Stomach (tissue), 4 donors: ENCODE measurements at regions not wholly inside any gene's neighbourhood (a gene's known extent, or its start where the extent isn't known, plus 50 kb on each side); places are given as distances from the start of the nearest gene placed in this dataset.

Source experiments
- CTCF ChIP-seq, 7 experiments: fragments of 450-650 bp in 4 of 7; fragments of 200-600 bp in 3 of 7; sonication (generic) in 3 of 7; IDR thresholded peaks; one replicate each; pipeline ENCODE4 v1.5.1; 2016 to 2019; ENCODE audit warnings: antibody characterized with exemption in 7 of 7, control low read depth in 2 of 7, mild to moderate bottlenecking in 1 of 7
- POLR2AphosphoS5 ChIP-seq, 3 donors: sonication (generic); formaldehyde crosslinking; IDR thresholded peaks; one replicate each; pipeline ENCODE4 v1.6.1; 2016; ENCODE audit warnings: antibody characterized with exemption in 3 of 3

- TF ChIP-seq CTCF (IDR thresholded peaks at IDR 0.05) (no peak), POLR2AphosphoS5 (IDR thresholded peaks at IDR 0.05) (no peak)
Measured at GRCh38 chr16:73365016-73365551, 317.2 kb upstream of the ZFHX3 start.
